Tibial artery (tissue), 4 donors: ENCODE measurements at regions not wholly inside any gene's neighbourhood (a gene's known extent, or its start where the extent isn't known, plus 50 kb on each side); places are given as distances from the start of the nearest gene placed in this dataset.
"Not testable (repeated sequence)": the region's sequence is repeated elsewhere in the genome, so short reads cannot be mapped to it uniquely, and the experiment has no call there.

ENCODE experiments used
- DNase-seq, 2 donors: peaks; one replicate each; pipeline ENCODE4 v3.0.0-alpha.2; 2019
- H3K27ac ChIP-seq, 2 donors: fragments of 200-600 bp; sonication (generic) in 1 of 2; 1 replicate in 1 of 2; 2 replicates in 1 of 2; pipeline ENCODE4 v1.5.1; 2018 to 2019; ENCODE audit warnings: mild to moderate bottlenecking in 1 of 2
- H3K27me3 ChIP-seq, 2 donors: fragments of 200-600 bp; sonication (generic) in 1 of 2; one replicate each; pipeline versions ENCODE4 v1.5.1 to v1.6.0; 2016 to 2019
- H3K36me3 ChIP-seq, 3 donors: fragments of 200-600 bp; sonication (generic) in 2 of 3; one replicate each; pipeline ENCODE4 v1.5.1; 2016 to 2019; ENCODE audit warnings: mild to moderate bottlenecking in 2 of 3
- H3K4me1 ChIP-seq, 4 donors: fragments of 200-600 bp; sonication (generic) in 2 of 4; 1 replicate in 3 of 4; 2 replicates in 1 of 4; pipeline ENCODE4 v1.5.1; 2016 to 2019
- H3K4me3 ChIP-seq, 2 donors: fragments of 200-600 bp; sonication (generic) in 1 of 2; 1 replicate in 1 of 2; 2 replicates in 1 of 2; pipeline ENCODE4 v1.5.1; 2018 to 2019; ENCODE audit warnings: mild to moderate bottlenecking in 2 of 2
- H3K9me3 ChIP-seq, 3 donors: fragments of 200-600 bp; sonication (generic) in 1 of 3; one replicate each; pipeline ENCODE4 v1.5.1; 2016 to 2019
- intact Hi-C: fragments of 100-400 bp; cut with DNase I; formaldehyde crosslinking; loops from one replicate; pipeline ENCODE4 v1.15.0; 2023; ENCODE audit warnings: low total_unique reads
- TF ChIP-seq, protein P1 (sequence below), 2 experiments: fragments of 200-600 bp in 1 of 2; fragments of 450-650 bp in 1 of 2; IDR thresholded peaks; one replicate each; pipeline ENCODE4 v1.5.1; 2017 to 2019; ENCODE audit warnings: antibody characterized with exemption in 2 of 2, mild to moderate bottlenecking in 1 of 2, moderate library complexity in 1 of 2

- TF ChIP-seq, protein P1, sequence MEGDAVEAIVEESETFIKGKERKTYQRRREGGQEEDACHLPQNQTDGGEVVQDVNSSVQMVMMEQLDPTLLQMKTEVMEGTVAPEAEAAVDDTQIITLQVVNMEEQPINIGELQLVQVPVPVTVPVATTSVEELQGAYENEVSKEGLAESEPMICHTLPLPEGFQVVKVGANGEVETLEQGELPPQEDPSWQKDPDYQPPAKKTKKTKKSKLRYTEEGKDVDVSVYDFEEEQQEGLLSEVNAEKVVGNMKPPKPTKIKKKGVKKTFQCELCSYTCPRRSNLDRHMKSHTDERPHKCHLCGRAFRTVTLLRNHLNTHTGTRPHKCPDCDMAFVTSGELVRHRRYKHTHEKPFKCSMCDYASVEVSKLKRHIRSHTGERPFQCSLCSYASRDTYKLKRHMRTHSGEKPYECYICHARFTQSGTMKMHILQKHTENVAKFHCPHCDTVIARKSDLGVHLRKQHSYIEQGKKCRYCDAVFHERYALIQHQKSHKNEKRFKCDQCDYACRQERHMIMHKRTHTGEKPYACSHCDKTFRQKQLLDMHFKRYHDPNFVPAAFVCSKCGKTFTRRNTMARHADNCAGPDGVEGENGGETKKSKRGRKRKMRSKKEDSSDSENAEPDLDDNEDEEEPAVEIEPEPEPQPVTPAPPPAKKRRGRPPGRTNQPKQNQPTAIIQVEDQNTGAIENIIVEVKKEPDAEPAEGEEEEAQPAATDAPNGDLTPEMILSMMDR (IDR thresholded peaks at IDR 0.05) = no peak
- Histone ChIP-seq H3K9me3 (no peaks in the 10 kb centered on the region), H3K4me1 (no peaks in the 10 kb centered on the region), H3K27me3 (no peaks in the 10 kb centered on the region), H3K27ac (no peak overlapping the region), H3K36me3 (no peaks in the 10 kb centered on the region), H3K4me3 (no peak overlapping the region)
- intact Hi-C loops = no loop called here
- DNase-seq = no peak
Observed at GRCh38 chr6:15744818-15745402, 82.1 kb upstream of the DTNBP1 start.

GRCh38 chr6:15742013-15742412 lies 79.2 kb upstream of the DTNBP1 start:
- H3K27me3 ChIP-seq, H3K27ac ChIP-seq, intact Hi-C loops, H3K4me3 ChIP-seq, H3K9me3 ChIP-seq, DNase-seq, H3K4me1 ChIP-seq, H3K36me3 ChIP-seq: not testable (repeated sequence)

DNA sequence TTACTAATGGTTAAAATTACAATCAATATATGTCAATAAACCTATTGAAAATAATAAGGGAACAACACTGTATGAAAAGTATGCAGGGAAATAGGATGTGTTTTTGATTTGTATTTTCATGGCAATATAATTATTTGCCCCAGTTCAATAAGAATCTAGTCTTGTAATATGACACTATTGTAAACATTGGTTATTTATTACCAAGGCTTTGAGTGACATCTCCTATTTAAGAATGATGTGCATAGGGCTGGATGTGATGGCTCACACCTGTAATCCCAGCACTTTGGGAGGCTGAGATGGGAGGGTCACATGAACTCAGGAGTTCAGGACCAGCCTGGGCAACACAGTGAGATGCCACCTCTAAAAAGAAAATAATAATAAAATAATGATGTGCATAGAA lies 78.6 kb upstream of the DTNBP1 start:
- no peak for DNase-seq
- Histone ChIP-seq H3K4me3 (no peak overlapping the region), H3K36me3 (no peaks in the 10 kb centered on the region), H3K9me3 (no peaks in the 10 kb centered on the region), H3K27ac (no peak overlapping the region), H3K4me1 (no peaks in the 10 kb centered on the region), H3K27me3 (no peaks in the 10 kb centered on the region)
- intact Hi-C loops = no loop called here
- TF ChIP-seq, protein P1 (IDR thresholded peaks at IDR 0.05) = no peak

DNA sequence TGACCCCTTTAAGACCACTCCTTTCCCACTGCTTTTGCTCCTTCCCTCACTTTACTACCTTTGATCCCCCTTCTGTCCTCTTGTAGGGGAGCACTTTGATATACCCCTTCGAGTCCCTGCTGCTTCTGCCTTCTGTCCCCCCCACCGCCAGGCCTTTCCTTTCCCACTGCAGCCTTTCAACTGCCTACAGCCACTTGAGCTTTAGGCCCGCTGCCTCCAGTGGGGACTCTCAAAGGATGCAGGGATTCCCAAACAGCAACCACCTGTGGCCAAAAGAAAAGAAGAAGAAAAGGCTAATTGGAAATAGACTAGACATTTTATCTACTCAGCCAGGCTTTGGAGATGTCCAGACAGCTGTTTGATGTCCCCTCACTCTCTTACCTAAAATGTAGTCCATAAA lies 77.0 kb upstream of the DTNBP1 start:
- TF ChIP-seq, protein P1 (IDR thresholded peaks at IDR 0.05) = no peak

DNA sequence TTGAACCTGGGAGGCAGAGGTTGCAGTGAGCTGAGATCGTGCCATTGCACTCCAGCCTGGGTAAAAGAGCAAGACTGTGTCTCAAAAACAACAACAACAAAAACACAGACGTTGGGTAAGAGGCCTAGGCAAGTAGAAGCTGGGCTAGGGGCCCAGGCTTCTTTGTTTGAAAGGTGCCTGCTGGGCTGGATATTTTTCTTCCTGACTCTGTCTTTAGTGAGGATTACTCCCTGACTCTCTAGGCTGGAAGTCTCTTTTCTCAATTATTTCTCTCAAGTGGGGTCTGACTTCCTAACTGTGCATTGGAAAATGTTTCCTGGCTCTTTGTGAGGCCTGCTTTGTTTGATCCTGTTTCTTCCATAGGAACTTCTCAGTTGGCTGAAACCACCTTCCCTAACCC lies 76.5 kb upstream of the DTNBP1 start:
- DNase-seq = no peak
- Histone ChIP-seq H3K4me3 (no peak overlapping the region), H3K36me3 (no peaks in the 10 kb centered on the region), H3K27ac (no peak overlapping the region), H3K4me1 (no peaks in the 10 kb centered on the region), H3K27me3 (no peaks in the 10 kb centered on the region), H3K9me3 (no peaks in the 10 kb centered on the region)
- intact Hi-C loops = no loop called here
- TF ChIP-seq, protein P1 (IDR thresholded peaks at IDR 0.05) = no peak

More for the DNA sequence above, 77.0 kb upstream of the DTNBP1 start:
- Histone ChIP-seq H3K36me3 (no peaks in the 10 kb centered on the region), H3K9me3 (no peaks in the 10 kb centered on the region), H3K27ac (no peak overlapping the region), H3K4me1 (no peaks in the 10 kb centered on the region), H3K4me3 (no peak overlapping the region), H3K27me3 (no peaks in the 10 kb centered on the region)
- DNase-seq = no peak
- intact Hi-C loops = no loop called here

DNA sequence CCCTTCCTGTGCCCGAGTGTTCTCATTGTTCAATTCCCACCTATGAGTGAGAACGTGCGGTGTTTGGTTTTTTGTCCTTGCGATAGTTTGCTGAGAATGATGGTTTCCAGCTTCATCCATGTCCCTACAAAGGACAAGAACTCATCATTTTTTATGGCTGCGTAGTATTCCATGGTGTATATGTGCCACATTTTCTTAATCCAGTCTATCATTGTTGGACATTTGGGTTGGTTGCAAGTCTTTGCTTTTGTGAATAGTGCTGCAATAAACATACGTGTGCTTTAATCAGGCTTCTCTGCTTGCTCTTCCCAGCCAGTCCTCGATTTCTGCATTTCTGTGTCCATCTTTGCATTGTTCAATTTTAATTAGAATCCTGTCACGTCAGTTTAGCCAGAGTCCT lies 75.4 kb upstream of the DTNBP1 start:
- H3K4me1 ChIP-seq, DNase-seq, H3K4me3 ChIP-seq, H3K9me3 ChIP-seq, H3K36me3 ChIP-seq, H3K27ac ChIP-seq, H3K27me3 ChIP-seq, intact Hi-C loops: not testable (repeated sequence)

DNA sequence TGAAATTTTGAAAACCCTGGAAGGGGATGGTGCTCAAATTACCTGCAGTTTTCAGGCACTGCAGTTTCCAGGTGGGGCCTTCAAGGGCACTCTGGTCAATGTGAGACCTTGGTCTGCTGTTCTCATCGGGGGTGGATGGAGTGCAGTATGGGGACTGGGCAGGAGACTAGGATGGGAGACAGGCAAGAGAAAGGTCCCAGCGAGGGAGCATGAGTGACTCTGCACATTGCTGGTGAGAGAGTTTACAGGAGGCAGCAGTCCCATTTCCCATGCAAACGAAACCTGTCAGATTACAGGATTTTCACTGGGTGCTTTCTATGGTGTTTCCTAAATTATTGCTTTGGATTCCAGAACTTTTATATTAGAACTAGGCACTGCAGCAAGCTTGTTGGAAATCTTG lies 73.5 kb upstream of the DTNBP1 start:
- H3K27me3 ChIP-seq = no peaks in the 10 kb centered on the region
- TF ChIP-seq, protein P1 (IDR thresholded peaks at IDR 0.05) = no peak
- no peaks in the 10 kb centered on the region for H3K36me3 ChIP-seq
- H3K27ac ChIP-seq = no peak overlapping the region
- H3K4me3 ChIP-seq = no peak overlapping the region
- H3K4me1 ChIP-seq = no peaks in the 10 kb centered on the region
- no peaks in the 10 kb centered on the region for H3K9me3 ChIP-seq
- intact Hi-C loops = no loop called here
- no peak for DNase-seq
